HG03432 (cell line): ENCODE measurements at regions not wholly inside any gene's neighbourhood (a gene's known extent, or its start where the extent isn't known, plus 50 kb on each side); places are given as distances from the start of the nearest gene placed in this dataset.

Source experiments
- ATAC-seq: cut with Tn5 transposase; IDR thresholded peaks from one replicate; pipeline ENCODE4 v1.9.1; 2021; ENCODE audit warnings: mild to moderate bottlenecking, moderate library complexity; ENCODE audit not compliant: unreplicated experiment

DNA sequence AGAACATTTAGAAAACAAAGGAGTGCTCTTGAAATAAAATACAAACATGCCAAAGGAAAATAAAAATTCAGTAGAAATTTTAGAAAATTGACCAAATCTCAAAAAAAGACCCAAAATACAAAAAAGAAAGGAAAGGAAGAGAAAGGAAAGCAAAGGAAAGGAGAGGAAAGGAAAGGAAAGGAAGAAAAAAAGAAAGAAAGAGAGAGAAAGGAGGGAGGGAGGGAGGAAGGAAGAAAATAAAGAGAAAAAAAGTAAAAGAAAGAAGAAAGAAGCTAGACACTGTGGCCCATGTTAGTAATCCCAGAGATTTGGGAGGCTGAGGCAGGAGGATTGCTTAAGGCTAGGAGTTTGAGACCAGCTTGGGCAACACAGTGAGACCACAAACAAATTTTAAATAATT lies 500.1 kb upstream of the VRK2 start:
- ATAC-seq, result no peak

- ATAC-seq, result peak; percentile 74
Observed at GRCh38 chr2:57549642-57550102, 496.9 kb upstream of the VRK2 start.

DNA sequence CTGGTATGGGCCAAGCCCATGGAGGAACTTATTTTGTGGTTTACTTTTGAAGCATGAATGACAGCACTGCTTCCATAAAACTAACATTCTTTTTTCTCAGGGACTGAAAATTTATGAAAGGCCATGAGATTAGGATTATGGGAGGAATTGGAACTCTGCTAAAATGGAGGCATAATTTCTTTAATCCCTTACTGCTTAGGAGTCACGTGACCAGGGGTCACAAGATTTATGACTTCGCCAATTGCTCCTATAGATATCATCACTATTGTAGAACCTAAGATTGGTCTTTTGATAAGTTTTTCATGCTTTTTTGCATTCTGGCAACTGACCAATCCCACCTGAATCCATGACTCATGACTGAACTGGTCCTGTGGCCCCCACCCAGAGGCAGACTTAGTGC lies 495.7 kb upstream of the VRK2 start:
- ATAC-seq, result no peak

GRCh38 chr2:57552885-57553284 lies 493.7 kb upstream of the VRK2 start:
- ATAC-seq, result no peak

DNA sequence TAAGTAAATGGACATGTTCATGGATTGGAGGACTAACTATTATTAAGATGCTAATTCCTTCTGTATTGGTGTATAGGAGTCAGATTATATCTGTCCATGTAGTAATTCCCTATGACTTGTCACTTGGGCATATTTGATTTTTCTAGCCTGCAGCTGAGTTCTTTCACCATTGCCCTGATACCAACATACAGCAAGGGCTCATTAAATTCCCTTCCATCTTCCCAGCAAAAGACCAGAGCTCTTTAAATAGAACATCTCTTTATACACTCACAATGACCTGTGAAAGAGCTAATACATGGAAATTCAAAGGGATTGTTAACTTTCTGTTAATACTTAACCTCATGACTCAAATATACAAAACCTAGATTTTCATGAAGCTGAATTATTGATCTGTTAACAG lies 492.3 kb upstream of the VRK2 start:
- no peak for ATAC-seq

DNA sequence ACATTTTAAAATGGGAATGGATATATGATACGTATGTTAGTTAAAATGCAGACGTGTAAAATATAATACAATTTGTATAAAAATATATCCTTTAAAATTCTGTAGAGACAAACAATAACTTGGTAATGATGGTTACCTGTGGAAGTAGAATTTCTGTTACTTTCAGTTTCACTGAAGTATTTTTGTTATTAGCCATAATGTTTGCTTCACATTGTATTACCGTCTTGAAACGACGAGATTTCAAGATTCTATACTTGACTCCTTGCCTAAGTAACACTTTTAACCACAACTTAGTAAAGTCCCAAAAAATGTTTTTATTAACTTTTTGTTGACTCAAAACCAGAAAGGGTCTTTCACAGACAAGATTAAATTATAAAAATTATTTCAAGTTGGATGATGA lies 488.3 kb upstream of the VRK2 start:
- no peak for ATAC-seq

GRCh38 chr2:57562495-57562894 lies 484.1 kb upstream of the VRK2 start:
- no peak for ATAC-seq

DNA sequence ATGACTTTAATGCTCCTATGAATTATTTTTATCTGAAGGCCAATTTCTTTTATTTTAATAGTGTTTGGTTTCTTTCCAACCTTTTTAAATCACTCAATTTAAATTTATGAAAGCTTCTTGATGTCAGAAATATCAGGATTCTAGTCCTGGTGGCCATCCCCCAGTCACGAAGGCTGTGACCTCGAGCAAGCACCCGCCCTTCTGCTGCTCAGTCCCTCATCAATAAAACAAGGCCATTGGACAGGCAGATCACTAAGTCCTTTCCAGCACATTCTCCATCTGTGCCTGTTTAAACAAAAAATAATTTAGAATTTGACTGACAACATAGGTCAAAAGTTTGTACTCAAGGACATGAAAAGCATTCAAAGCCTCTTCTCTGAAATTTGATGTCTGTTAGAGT lies 483.6 kb upstream of the VRK2 start:
- no peak for ATAC-seq

GRCh38 chr2:57567245-57567644 lies 479.4 kb upstream of the VRK2 start:
- no peak for ATAC-seq

DNA sequence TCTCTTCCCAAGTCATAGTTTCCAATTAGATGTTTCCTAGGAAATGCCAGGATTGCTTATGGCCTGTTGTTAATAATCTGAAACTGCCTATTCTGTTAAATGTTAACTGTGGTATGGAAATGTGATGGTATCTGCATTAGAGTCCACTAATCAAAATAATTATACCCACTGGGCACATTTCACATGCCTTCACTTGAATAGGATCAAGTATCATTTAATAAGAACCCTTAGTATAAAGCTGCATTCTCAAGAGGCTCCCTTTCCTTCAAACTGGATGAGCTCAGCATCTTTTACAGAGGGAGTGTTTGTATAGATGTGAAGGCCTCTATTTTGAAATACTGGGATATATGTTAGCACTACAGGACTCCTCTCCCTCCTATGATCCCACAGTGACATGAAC lies 477.2 kb upstream of the VRK2 start:
- ATAC-seq, result no peak

DNA sequence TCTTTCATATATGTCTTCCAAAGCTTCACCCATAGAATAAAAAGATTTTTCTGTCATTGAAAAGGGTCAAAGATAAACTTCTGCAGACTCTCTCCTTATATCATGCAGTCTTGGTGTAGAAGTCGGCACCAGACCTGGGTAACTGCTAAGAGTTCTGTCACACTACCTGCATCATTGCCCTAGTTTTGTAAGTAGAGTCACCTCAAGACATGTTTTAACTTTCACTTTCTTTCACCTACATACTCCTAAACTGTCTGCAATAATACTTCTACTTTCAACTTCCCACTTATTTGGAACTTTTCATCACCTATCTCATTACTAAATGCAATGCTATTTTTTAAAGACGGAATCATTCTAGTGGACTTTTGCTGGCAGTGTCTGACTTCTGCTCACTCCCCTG lies 475.6 kb upstream of the VRK2 start:
- peak; percentile 46 for ATAC-seq

GRCh38 chr2:57575700-57576268 lies 470.8 kb upstream of the VRK2 start:
- no peak for ATAC-seq

DNA sequence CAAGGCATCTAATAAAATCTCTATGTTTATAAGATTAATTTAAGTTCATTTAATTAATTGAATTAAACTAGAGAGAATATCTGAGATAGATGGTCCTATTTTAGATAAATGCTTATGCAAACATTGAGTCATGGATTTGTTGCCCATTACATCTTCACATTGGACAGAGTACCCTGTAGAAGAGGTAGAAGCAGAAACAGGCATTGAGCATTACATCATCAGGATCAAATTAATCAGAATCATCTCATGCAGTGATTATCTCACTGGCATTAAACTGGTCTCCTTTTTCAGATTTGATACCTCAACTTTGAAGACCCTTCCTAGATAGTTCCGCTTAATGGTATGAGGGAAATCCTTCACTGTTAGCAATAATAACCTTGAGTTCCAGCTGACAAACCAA lies 469.6 kb upstream of the VRK2 start:
- ATAC-seq, result no peak

DNA sequence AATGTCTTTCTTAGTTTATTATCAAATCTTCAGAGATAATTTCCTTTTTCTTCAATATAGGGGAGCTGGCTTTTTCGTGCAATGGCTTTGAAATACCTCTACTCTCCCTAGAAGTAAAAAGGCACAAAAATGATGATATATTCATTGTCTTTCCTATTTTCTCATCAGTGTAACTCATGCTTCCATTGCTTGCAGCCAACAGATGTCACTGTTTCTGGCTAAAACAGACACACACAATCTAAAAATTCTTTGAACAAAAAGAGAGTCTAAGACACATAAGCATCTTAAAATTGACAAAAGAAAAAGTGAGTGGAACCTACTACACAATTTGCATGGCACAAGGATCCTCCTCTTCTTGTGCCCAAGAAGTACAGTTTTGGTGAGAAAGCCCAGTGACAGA lies 448.7 kb upstream of the VRK2 start:
- no peak for ATAC-seq

- no peak for ATAC-seq
Observed at GRCh38 chr2:57598551-57598950, 448.1 kb upstream of the VRK2 start.

DNA sequence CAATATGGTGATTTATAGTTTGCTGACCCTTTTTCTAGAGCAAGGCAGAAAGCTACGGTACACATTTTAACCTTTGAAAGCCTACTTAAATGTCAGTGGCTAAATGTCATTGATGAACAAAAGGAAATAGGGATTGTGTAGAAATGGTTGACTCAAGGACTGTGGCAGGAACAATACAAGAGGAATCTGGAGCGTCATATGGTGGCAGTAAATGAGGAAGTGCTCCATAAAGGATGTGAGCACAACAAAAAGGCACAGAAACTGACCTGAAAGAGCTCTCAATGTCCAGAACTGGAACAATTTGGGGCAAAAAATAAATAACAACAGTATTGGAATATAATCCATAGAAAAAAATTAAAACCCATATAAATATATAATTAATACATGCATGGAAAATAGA lies 443.9 kb upstream of the VRK2 start:
- ATAC-seq, result no peak

DNA sequence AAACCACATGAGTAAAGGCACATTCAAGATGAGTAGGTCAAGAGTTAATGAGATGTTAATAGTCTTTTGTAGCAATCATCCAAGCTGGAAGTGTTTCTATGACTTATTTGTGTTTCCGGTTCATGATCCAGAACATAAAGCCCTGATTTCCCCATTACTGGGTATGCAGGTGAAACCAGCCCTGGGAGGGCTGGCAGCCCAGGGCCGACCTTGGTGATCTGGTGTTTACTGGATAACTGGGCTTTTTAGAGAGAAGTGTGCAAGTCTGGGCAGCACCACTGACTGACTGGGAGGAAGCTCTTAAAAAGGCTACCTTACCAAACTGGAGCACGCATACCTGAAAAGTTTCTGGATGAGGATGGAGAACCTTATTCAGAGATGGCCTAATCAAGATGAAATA lies 431.6 kb upstream of the VRK2 start:
- ATAC-seq, result no peak

DNA sequence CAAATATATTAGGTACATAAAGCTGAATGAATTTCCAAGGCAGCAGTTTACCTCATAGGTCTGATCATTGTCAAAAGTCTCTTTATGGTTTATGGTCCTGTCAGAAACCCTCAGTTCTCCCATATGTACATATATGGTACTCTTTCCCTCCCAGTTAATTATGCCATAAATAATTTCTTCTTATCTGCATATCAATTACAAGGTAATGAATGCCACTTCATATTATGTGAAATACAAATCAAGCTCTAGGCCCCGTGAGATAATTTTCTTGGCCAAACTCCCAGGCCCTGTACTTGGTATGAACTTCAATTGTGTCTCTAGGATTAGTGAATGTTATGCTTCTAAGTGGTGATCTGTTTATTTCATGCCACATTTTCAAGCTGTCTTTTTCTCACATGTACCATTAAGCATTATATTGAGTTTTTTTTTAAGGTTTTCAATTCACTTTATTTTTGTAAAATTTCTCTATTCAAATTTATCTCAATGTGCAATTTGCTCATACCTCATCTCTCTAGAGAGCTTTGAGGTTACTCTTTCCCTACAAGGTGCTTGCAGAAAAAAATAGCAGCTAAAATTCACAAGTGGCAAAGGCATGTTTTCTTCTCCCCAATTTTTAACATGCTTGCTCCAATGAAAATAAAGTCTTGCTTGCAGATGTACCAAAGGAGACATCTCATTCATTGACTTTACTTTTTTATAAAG lies 430.6 kb upstream of the VRK2 start:
- ATAC-seq, result no peak

DNA sequence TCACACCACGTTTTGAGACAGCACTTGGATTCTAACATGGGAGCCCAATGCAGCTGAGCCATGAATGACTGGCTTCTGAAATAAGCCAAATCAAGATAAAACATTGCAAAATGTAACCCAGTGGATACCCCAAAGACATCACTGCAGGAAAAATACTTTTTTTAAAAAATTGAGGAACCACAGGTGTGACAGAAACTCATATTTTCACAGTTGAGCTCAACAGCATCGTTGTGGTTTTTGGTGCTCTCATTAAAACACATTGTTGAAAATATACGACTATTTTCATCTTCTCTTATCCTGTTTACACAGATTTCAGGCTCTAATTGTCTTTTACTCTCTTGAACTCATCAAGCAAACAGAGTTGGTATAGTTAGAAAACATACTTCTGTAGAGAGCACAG lies 429.3 kb upstream of the VRK2 start:
- no peak for ATAC-seq

- no peak for ATAC-seq
Observed at GRCh38 chr2:57621122-57621663, 425.4 kb upstream of the VRK2 start.

DNA sequence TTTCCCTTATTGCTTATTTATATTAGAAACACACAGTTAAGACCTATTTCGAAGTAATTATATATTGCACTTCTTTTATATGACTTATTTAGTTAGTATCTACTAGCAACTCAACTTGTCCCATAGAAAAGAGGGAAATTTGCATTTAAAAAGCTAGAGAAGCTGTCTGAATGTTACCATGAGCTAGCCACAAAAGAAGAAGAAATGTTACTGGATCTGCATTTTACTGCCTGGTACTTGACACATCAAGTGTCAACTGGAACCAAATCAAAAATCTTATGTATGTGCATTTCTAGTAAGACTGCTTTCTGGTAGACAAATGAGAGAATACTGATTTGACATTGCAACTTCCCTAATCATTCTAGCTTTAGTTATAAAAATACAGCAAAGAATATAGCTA lies 424.6 kb upstream of the VRK2 start:
- ATAC-seq, result no peak

- no peak for ATAC-seq
Observed at GRCh38 chr2:57656198-57656597, 390.4 kb upstream of the VRK2 start.

- ATAC-seq, result no peak
Observed at GRCh38 chr2:57669570-57669969, 377.0 kb upstream of the VRK2 start.
